ENCODE measurements at regions not wholly inside any gene's neighbourhood (a gene's known extent, or its start where the extent isn't known, plus 50 kb on each side); places are given as distances from the start of the nearest gene placed in this dataset.

DNA sequence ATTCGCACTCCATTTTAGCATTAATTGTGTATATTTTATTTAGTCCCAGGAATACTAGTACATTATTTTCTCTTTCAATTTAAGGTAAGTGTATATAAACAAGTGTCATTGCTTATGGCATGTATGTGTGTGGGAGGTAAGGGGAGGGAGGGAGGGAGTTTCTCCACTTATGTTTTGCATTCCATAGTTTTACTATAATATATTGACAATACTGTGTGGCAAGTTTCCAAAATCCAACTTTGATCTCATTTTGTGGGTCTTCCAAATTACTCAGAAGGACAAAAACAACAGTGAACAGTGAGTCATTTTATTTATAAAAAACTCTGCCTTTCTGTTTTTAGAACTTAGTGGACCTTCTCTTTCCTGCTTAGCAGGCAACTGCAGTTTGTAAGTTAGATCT is 102.3 kb upstream of the SEMA3E start:
- TF ChIP-seq, protein P1, sequence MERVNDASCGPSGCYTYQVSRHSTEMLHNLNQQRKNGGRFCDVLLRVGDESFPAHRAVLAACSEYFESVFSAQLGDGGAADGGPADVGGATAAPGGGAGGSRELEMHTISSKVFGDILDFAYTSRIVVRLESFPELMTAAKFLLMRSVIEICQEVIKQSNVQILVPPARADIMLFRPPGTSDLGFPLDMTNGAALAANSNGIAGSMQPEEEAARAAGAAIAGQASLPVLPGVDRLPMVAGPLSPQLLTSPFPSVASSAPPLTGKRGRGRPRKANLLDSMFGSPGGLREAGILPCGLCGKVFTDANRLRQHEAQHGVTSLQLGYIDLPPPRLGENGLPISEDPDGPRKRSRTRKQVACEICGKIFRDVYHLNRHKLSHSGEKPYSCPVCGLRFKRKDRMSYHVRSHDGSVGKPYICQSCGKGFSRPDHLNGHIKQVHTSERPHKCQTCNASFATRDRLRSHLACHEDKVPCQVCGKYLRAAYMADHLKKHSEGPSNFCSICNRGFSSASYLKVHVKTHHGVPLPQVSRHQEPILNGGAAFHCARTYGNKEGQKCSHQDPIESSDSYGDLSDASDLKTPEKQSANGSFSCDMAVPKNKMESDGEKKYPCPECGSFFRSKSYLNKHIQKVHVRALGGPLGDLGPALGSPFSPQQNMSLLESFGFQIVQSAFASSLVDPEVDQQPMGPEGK (CRISPR knock-in tag; IDR thresholded peaks at IDR 0.05; ENCODE audit: borderline replicate concordance) = no peak
- TF ChIP-seq, protein P2, sequence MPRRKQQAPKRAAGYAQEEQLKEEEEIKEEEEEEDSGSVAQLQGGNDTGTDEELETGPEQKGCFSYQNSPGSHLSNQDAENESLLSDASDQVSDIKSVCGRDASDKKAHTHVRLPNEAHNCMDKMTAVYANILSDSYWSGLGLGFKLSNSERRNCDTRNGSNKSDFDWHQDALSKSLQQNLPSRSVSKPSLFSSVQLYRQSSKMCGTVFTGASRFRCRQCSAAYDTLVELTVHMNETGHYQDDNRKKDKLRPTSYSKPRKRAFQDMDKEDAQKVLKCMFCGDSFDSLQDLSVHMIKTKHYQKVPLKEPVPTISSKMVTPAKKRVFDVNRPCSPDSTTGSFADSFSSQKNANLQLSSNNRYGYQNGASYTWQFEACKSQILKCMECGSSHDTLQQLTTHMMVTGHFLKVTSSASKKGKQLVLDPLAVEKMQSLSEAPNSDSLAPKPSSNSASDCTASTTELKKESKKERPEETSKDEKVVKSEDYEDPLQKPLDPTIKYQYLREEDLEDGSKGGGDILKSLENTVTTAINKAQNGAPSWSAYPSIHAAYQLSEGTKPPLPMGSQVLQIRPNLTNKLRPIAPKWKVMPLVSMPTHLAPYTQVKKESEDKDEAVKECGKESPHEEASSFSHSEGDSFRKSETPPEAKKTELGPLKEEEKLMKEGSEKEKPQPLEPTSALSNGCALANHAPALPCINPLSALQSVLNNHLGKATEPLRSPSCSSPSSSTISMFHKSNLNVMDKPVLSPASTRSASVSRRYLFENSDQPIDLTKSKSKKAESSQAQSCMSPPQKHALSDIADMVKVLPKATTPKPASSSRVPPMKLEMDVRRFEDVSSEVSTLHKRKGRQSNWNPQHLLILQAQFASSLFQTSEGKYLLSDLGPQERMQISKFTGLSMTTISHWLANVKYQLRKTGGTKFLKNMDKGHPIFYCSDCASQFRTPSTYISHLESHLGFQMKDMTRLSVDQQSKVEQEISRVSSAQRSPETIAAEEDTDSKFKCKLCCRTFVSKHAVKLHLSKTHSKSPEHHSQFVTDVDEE (CRISPR knock-in tag; IDR thresholded peaks at IDR 0.05) = no peak
- TF ChIP-seq ARNTL (CRISPR knock-in tag; IDR thresholded peaks at IDR 0.05; ENCODE audit: borderline replicate concordance, low read depth) = no peak
- TF ChIP-seq, protein P3, sequence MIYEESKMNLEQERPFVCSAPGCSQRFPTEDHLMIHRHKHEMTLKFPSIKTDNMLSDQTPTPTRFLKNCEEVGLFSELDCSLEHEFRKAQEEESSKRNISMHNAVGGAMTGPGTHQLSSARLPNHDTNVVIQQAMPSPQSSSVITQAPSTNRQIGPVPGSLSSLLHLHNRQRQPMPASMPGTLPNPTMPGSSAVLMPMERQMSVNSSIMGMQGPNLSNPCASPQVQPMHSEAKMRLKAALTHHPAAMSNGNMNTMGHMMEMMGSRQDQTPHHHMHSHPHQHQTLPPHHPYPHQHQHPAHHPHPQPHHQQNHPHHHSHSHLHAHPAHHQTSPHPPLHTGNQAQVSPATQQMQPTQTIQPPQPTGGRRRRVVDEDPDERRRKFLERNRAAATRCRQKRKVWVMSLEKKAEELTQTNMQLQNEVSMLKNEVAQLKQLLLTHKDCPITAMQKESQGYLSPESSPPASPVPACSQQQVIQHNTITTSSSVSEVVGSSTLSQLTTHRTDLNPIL (CRISPR knock-in tag; IDR thresholded peaks at IDR 0.05; ENCODE audit: low read depth) = no peak
- no peak for TF ChIP-seq CSDC2 (CRISPR knock-in tag; IDR thresholded peaks at IDR 0.05)
- TF ChIP-seq BACH2 (CRISPR knock-in tag; IDR thresholded peaks at IDR 0.05; ENCODE audit: borderline replicate concordance) = no peak
- TF ChIP-seq SNAI2 (CRISPR knock-in tag; IDR thresholded peaks at IDR 0.05) = no peak
- no peak for TF ChIP-seq OSR1 (CRISPR knock-in tag; IDR thresholded peaks at IDR 0.05)

DNA sequence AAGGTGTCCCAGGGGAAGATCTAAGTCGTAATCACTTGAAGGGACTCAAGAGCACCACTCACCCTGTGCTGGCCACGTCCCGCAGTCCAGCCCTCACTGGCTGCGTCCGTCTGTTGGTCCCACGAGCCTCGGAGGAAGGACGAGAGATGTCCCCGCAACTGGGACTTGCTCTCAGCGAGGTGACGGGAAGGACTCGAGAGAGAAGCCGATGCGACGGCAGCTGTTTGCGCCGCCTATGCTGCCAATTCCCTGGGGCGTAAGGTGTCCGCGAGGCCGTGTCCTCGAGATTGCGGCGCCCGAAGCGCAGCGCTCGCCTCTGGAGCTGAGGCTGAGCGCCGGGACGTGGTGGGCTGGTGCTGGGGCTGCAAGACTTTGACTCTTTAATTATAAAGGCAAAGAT is 100.6 kb upstream of the SEMA3E start:
- ATAC-seq = no peak
- no peak for TF ChIP-seq ZNF8 (CRISPR knock-in tag; IDR thresholded peaks at IDR 0.05)
- TF ChIP-seq ARNTL (CRISPR knock-in tag; IDR thresholded peaks at IDR 0.05; ENCODE audit: borderline replicate concordance, low read depth) = no peak
- no peak for TF ChIP-seq SNAI2 (CRISPR knock-in tag; IDR thresholded peaks at IDR 0.05)
- no peak for TF ChIP-seq ZFP30 (CRISPR knock-in tag; IDR thresholded peaks at IDR 0.05)
- no peak for TF ChIP-seq PPARA (CRISPR knock-in tag; IDR thresholded peaks at IDR 0.05; ENCODE audit: borderline replicate concordance)
- TF ChIP-seq ISL1 (CRISPR knock-in tag; IDR thresholded peaks at IDR 0.05) = no peak
- TF ChIP-seq, protein P1 (CRISPR knock-in tag; IDR thresholded peaks at IDR 0.05; ENCODE audit: borderline replicate concordance) = no peak
- no peak for TF ChIP-seq TCF4 (CRISPR knock-in tag; IDR thresholded peaks at IDR 0.05; ENCODE audit: borderline replicate concordance)
- TF ChIP-seq ZNF70 (CRISPR knock-in tag; IDR thresholded peaks at IDR 0.05) = no peak
- TF ChIP-seq OSR1 (CRISPR knock-in tag; IDR thresholded peaks at IDR 0.05) = no peak
- TF ChIP-seq ZC3H10 (CRISPR knock-in tag; IDR thresholded peaks at IDR 0.05) = no peak
- TF ChIP-seq, protein P4, sequence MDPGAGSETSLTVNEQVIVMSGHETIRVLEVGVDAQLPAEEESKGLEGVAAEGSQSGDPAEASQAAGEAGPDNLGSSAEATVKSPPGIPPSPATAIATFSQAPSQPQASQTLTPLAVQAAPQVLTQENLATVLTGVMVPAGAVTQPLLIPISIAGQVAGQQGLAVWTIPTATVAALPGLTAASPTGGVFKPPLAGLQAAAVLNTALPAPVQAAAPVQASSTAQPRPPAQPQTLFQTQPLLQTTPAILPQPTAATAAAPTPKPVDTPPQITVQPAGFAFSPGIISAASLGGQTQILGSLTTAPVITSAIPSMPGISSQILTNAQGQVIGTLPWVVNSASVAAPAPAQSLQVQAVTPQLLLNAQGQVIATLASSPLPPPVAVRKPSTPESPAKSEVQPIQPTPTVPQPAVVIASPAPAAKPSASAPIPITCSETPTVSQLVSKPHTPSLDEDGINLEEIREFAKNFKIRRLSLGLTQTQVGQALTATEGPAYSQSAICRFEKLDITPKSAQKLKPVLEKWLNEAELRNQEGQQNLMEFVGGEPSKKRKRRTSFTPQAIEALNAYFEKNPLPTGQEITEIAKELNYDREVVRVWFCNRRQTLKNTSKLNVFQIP (CRISPR knock-in tag; IDR thresholded peaks at IDR 0.05; ENCODE audit: borderline replicate concordance, low read depth) = no peak
- TF ChIP-seq CSDC2 (CRISPR knock-in tag; IDR thresholded peaks at IDR 0.05) = no peak
- no peak for TF ChIP-seq GLIS3 (CRISPR knock-in tag; IDR thresholded peaks at IDR 0.05)
- no peak for TF ChIP-seq ZNF565 (CRISPR knock-in tag; conservative IDR thresholded peaks at IDR 0.05; ENCODE audit: low read depth)
- no peak for TF ChIP-seq ZFP3 (CRISPR knock-in tag; IDR thresholded peaks at IDR 0.05)
- TF ChIP-seq, protein P5, sequence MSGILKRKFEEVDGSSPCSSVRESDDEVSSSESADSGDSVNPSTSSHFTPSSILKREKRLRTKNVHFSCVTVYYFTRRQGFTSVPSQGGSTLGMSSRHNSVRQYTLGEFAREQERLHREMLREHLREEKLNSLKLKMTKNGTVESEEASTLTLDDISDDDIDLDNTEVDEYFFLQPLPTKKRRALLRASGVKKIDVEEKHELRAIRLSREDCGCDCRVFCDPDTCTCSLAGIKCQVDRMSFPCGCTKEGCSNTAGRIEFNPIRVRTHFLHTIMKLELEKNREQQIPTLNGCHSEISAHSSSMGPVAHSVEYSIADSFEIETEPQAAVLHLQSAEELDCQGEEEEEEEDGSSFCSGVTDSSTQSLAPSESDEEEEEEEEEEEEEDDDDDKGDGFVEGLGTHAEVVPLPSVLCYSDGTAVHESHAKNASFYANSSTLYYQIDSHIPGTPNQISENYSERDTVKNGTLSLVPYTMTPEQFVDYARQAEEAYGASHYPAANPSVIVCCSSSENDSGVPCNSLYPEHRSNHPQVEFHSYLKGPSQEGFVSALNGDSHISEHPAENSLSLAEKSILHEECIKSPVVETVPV (CRISPR knock-in tag; IDR thresholded peaks at IDR 0.05) = no peak
- no peak for TF ChIP-seq TOX (CRISPR knock-in tag; IDR thresholded peaks at IDR 0.05; ENCODE audit: borderline replicate concordance)

More for the DNA sequence above, 102.3 kb upstream of the SEMA3E start:
- no peak for ATAC-seq
